ENCODE measurements at regions not wholly inside any gene's neighbourhood (a gene's known extent, or its start where the extent isn't known, plus 50 kb on each side); places are given as distances from the start of the nearest gene placed in this dataset.

GRCh38 chr22:48205790-48206189, 1443.3 kb downstream of the TBC1D22A start:
- no peak for DNase-seq (ENCODE audit: low read depth, low spot score)

GRCh38 chr22:48205161-48205560, 1442.7 kb downstream of the TBC1D22A start:
- DNase-seq (ENCODE audit: low read depth, low spot score): no peak

- DNase-seq (ENCODE audit: low read depth, low spot score): no peak
Measured at GRCh38 chr22:48204296-48204695, 1441.8 kb downstream of the TBC1D22A start.

- DNase-seq (ENCODE audit: low read depth, low spot score): no peak
Measured at GRCh38 chr22:48199667-48200066, 1437.2 kb downstream of the TBC1D22A start.

GRCh38 chr22:48198489-48199459, 1436.3 kb downstream of the TBC1D22A start:
- no peak for DNase-seq (ENCODE audit: low read depth, low spot score)

GRCh38 chr22:48197189-48197690, 1434.8 kb downstream of the TBC1D22A start:
- no peak for DNase-seq (ENCODE audit: low read depth, low spot score)

- no peak for DNase-seq (ENCODE audit: low read depth, low spot score)
Measured at GRCh38 chr22:48192920-48193319, 1430.5 kb downstream of the TBC1D22A start.

- DNase-seq (ENCODE audit: low read depth, low spot score): no peak
Measured at GRCh38 chr22:48192071-48192470, 1429.6 kb downstream of the TBC1D22A start.

GRCh38 chr22:48188231-48188721, 1425.8 kb downstream of the TBC1D22A start:
- no peak for DNase-seq (ENCODE audit: low read depth, low spot score)

- DNase-seq (ENCODE audit: low read depth, low spot score): no peak
Measured at GRCh38 chr22:48187356-48187755, 1424.9 kb downstream of the TBC1D22A start.

GRCh38 chr22:48186146-48186790, 1423.8 kb downstream of the TBC1D22A start:
- DNase-seq (ENCODE audit: low read depth, low spot score): no peak

GRCh38 chr22:48185071-48186055, 1422.9 kb downstream of the TBC1D22A start:
- DNase-seq (ENCODE audit: low read depth, low spot score): no peak

- no peak for DNase-seq (ENCODE audit: low read depth, low spot score)
Measured at GRCh38 chr22:48182846-48183805, 1420.7 kb downstream of the TBC1D22A start.

GRCh38 chr22:48182031-48182430, 1419.6 kb downstream of the TBC1D22A start:
- no peak for DNase-seq (ENCODE audit: low read depth, low spot score)

- no peak for DNase-seq (ENCODE audit: low read depth, low spot score)
Measured at GRCh38 chr22:48181263-48181955, 1419.0 kb downstream of the TBC1D22A start.

GRCh38 chr22:48180631-48181030, 1418.2 kb downstream of the TBC1D22A start:
- DNase-seq (ENCODE audit: low read depth, low spot score): no peak

GRCh38 chr22:48179571-48180546, 1417.4 kb downstream of the TBC1D22A start:
- no peak for DNase-seq (ENCODE audit: low read depth, low spot score)

- no peak for DNase-seq (ENCODE audit: low read depth, low spot score)
Measured at GRCh38 chr22:48178536-48178935, 1416.1 kb downstream of the TBC1D22A start.
